HT-29 (cell line): ENCODE measurements at regions not wholly inside any gene's neighbourhood (a gene's known extent, or its start where the extent isn't known, plus 50 kb on each side); places are given as distances from the start of the nearest gene placed in this dataset.

Experiments used
- DNase-seq: peaks from one replicate; pipeline ENCODE4 v3.0.0-alpha.2; 2015; ENCODE audit warnings: low spot score

GRCh38 chr3:154976072-154976983, 103.8 kb upstream of the MME start:
- no peak for DNase-seq

- no peak for DNase-seq
These were observed 106.3 kb upstream of the MME start for GRCh38 chr3:154973851-154974250.

GRCh38 chr3:154972951-154973350, 107.2 kb upstream of the MME start:
- no peak for DNase-seq

GRCh38 chr3:154971771-154972326, 108.3 kb upstream of the MME start:
- peak; percentile 37 for DNase-seq

GRCh38 chr3:154971341-154971740, 108.8 kb upstream of the MME start:
- DNase-seq = no peak

- no peak for DNase-seq
These were observed 109.3 kb upstream of the MME start for GRCh38 chr3:154970797-154971196.

GRCh38 chr3:154969366-154969765, 110.8 kb upstream of the MME start:
- no peak for DNase-seq

- DNase-seq = no peak
These were observed 113.0 kb upstream of the MME start for GRCh38 chr3:154967090-154967489.

- DNase-seq = peak; percentile 31
These were observed 123.3 kb upstream of the MME start for GRCh38 chr3:154956815-154957214.

- DNase-seq = peak; percentile 71
These were observed 124.1 kb upstream of the MME start for GRCh38 chr3:154955907-154956533.

- peak; percentile 38 for DNase-seq
These were observed 125.4 kb upstream of the MME start for GRCh38 chr3:154954757-154955156.

- no peak for DNase-seq
These were observed 126.6 kb upstream of the MME start for GRCh38 chr3:154953538-154953937.

- DNase-seq = no peak
These were observed 127.6 kb upstream of the MME start for GRCh38 chr3:154952553-154952952.

GRCh38 chr3:154943981-154944380, 136.1 kb upstream of the MME start:
- no peak for DNase-seq

- no peak for DNase-seq
These were observed 137.3 kb upstream of the MME start for GRCh38 chr3:154942827-154943226.

GRCh38 chr3:154936196-154936595, 143.9 kb upstream of the MME start:
- DNase-seq = no peak

GRCh38 chr3:154933581-154933980, 146.5 kb upstream of the MME start:
- no peak for DNase-seq

- no peak for DNase-seq
These were observed 147.5 kb upstream of the MME start for GRCh38 chr3:154932633-154933032.

GRCh38 chr3:154931484-154931883, 148.6 kb upstream of the MME start:
- DNase-seq = no peak

- no peak for DNase-seq
These were observed 153.4 kb upstream of the MME start for GRCh38 chr3:154926721-154927120.

- no peak for DNase-seq
These were observed 158.8 kb upstream of the MME start for GRCh38 chr3:154921351-154921750.

- DNase-seq = no peak
These were observed 160.9 kb upstream of the MME start for GRCh38 chr3:154919226-154919625.

- DNase-seq = peak; percentile 52
These were observed 175.8 kb upstream of the MME start for GRCh38 chr3:154904328-154904727.
